HAP-1 (cell line): ENCODE measurements at regions not wholly inside any gene's neighbourhood (a gene's known extent, or its start where the extent isn't known, plus 50 kb on each side); places are given as distances from the start of the nearest gene placed in this dataset.

ENCODE experiments used
- DNase-seq, 2 experiments: peaks; one replicate each; pipeline ENCODE4 v3.0.0-alpha.2; 2016 to 2020; ENCODE audit warnings: low spot score in 2 of 2
- H3K27me3 ChIP-seq: fragments of 250-450 bp; sonication (Bioruptor Pico); 2 replicates; pipeline ENCODE4 v1.5.1; 2020; ENCODE audit warnings: low read depth, mild to moderate bottlenecking, moderate library complexity
- H3K36me3 ChIP-seq: fragments of 250-450 bp; sonication (Bioruptor Pico); replicated peaks from 2 replicates; pipeline ENCODE4 v1.5.1; 2020; ENCODE audit warnings: mild to moderate bottlenecking
- H3K4me1 ChIP-seq: fragments of 250-450 bp; sonication (Bioruptor Pico); 2 replicates; pipeline ENCODE4 v1.5.1; 2020; ENCODE audit warnings: mild to moderate bottlenecking
- H3K4me3 ChIP-seq: fragments of 250-450 bp; sonication (Bioruptor Pico); 2 replicates; pipeline ENCODE4 v1.5.1; 2020; ENCODE audit warnings: mild to moderate bottlenecking, moderate library complexity
- H3K9me3 ChIP-seq: fragments of 250-450 bp; sonication (Bioruptor Pico); 2 replicates; pipeline ENCODE4 v1.5.1; 2020; ENCODE audit warnings: mild to moderate bottlenecking, moderate library complexity
- in situ Hi-C: fragments of 300-500 bp; cut with MboI; formaldehyde crosslinking; loops from 3 replicates; pipeline ENCODE4 v1.14.3; 2020; ENCODE audit warnings: low sequenced_read_pairs, inconsistent platforms, mixed read lengths

GRCh38 chr18:24545651-24546050 lies 85.2 kb downstream of the HRH4 start:
- in situ Hi-C loops: loop anchor here (10.0 kb wide), 1 partner anchor 189 kb away; no protein-coding TSS in a partner anchor
- Histone ChIP-seq H3K4me3 (no peak overlapping the region), H3K4me1 (peaks cover 8% of the 10 kb centered on the region; the same call in 1 of the 2 replicates), H3K27me3 (no peaks in the 10 kb centered on the region), H3K9me3 (no peaks in the 10 kb centered on the region), H3K36me3 (no peaks in the 10 kb centered on the region)
- no peak for DNase-seq

- no peaks in the 10 kb centered on the region for H3K36me3 ChIP-seq
- no peaks in the 10 kb centered on the region for H3K27me3 ChIP-seq
- in situ Hi-C loops: loop anchor here (10.0 kb wide), 1 partner anchor 188 kb away; no protein-coding TSS in a partner anchor
- H3K4me1 ChIP-seq: peaks cover 8% of the 10 kb centered on the region; the same call in 1 of the 2 replicates
- no peak overlapping the region for H3K4me3 ChIP-seq
- no peak for DNase-seq
- no peaks in the 10 kb centered on the region for H3K9me3 ChIP-seq
These were observed 85.9 kb downstream of the HRH4 start for GRCh38 chr18:24546307-24546706.

- Histone ChIP-seq H3K9me3 (no peaks in the 10 kb centered on the region), H3K4me1 (peaks cover 14% of the 10 kb centered on the region), H3K36me3 (no peaks in the 10 kb centered on the region), H3K4me3 (no peak overlapping the region), H3K27me3 (no peaks in the 10 kb centered on the region)
- in situ Hi-C loops: loop anchor here (10.0 kb wide), 1 partner anchor 186 kb away; no protein-coding TSS in a partner anchor
- no peak for DNase-seq
These were observed 88.1 kb downstream of the HRH4 start for GRCh38 chr18:24548583-24548982.

GRCh38 chr18:24552218-24552617 lies 91.8 kb downstream of the HRH4 start:
- DNase-seq: no peak
- peaks cover 17% of the 10 kb centered on the region for H3K4me1 ChIP-seq
- H3K27me3 ChIP-seq: no peaks in the 10 kb centered on the region
- H3K4me3 ChIP-seq: no peak overlapping the region
- no peaks in the 10 kb centered on the region for H3K36me3 ChIP-seq
- H3K9me3 ChIP-seq: no peaks in the 10 kb centered on the region
- in situ Hi-C loops: no loop called here

- peaks cover 17% of the 10 kb centered on the region for H3K4me1 ChIP-seq
- H3K4me3 ChIP-seq: no peak overlapping the region
- H3K36me3 ChIP-seq: no peaks in the 10 kb centered on the region
- no peaks in the 10 kb centered on the region for H3K27me3 ChIP-seq
- no peaks in the 10 kb centered on the region for H3K9me3 ChIP-seq
- in situ Hi-C loops: no loop called here
- peak in 1 of 2 experiments; percentile 38 for DNase-seq
These were observed 93.3 kb downstream of the HRH4 start for GRCh38 chr18:24553571-24554285.

- H3K27me3 ChIP-seq: no peaks in the 10 kb centered on the region
- no peaks in the 10 kb centered on the region for H3K9me3 ChIP-seq
These were observed 98.0 kb downstream of the HRH4 start for GRCh38 chr18:24558403-24558802.

GRCh38 chr18:24559526-24559925 lies 99.1 kb downstream of the HRH4 start:
- no peaks in the 10 kb centered on the region for H3K36me3 ChIP-seq
- H3K4me3 ChIP-seq: no peak overlapping the region
- DNase-seq: no peak
- in situ Hi-C loops: no loop called here
- H3K9me3 ChIP-seq: no peaks in the 10 kb centered on the region
- no peaks in the 10 kb centered on the region for H3K27me3 ChIP-seq
- H3K4me1 ChIP-seq: peaks cover 10% of the 10 kb centered on the region

More at GRCh38 chr18:24558403-24558802, 98.0 kb downstream of the HRH4 start:
- Histone ChIP-seq H3K36me3 (no peaks in the 10 kb centered on the region), H3K4me1 (peaks cover 22% of the 10 kb centered on the region), H3K4me3 (no peak overlapping the region)
- no peak for DNase-seq
- in situ Hi-C loops: no loop called here

- no peaks in the 10 kb centered on the region for H3K27me3 ChIP-seq
- in situ Hi-C loops: no loop called here
- peaks cover 9% of the 10 kb centered on the region for H3K4me1 ChIP-seq
- no peaks in the 10 kb centered on the region for H3K36me3 ChIP-seq
- H3K9me3 ChIP-seq: no peaks in the 10 kb centered on the region
- DNase-seq: peak; percentile 16 to 47
- H3K4me3 ChIP-seq: no peak overlapping the region
These were observed 100.1 kb downstream of the HRH4 start for GRCh38 chr18:24560511-24560981.

- no peaks in the 10 kb centered on the region for H3K36me3 ChIP-seq
- no peaks in the 10 kb centered on the region for H3K9me3 ChIP-seq
- DNase-seq: no peak
- H3K27me3 ChIP-seq: no peaks in the 10 kb centered on the region
- in situ Hi-C loops: no loop called here
- peaks cover 9% of the 10 kb centered on the region for H3K4me1 ChIP-seq
- no peak overlapping the region for H3K4me3 ChIP-seq
These were observed 101.0 kb downstream of the HRH4 start for GRCh38 chr18:24561369-24561965.

GRCh38 chr18:24567199-24567598 lies 106.8 kb downstream of the HRH4 start:
- H3K4me3 ChIP-seq: no peak overlapping the region
- H3K9me3 ChIP-seq: no peaks in the 10 kb centered on the region
- H3K36me3 ChIP-seq: no peaks in the 10 kb centered on the region
- no peaks in the 10 kb centered on the region for H3K4me1 ChIP-seq
- no peak for DNase-seq
- in situ Hi-C loops: no loop called here
- no peaks in the 10 kb centered on the region for H3K27me3 ChIP-seq

GRCh38 chr18:24570716-24571115 lies 110.3 kb downstream of the HRH4 start:
- in situ Hi-C loops: no loop called here
- H3K36me3 ChIP-seq: no peaks in the 10 kb centered on the region
- no peaks in the 10 kb centered on the region for H3K27me3 ChIP-seq
- H3K9me3 ChIP-seq: 0 out of 2 replicates have a peak, but pooled peaks cover 5% of the 10 kb centered on the region
- H3K4me1 ChIP-seq: no peaks in the 10 kb centered on the region
- no peak for DNase-seq
- no peak overlapping the region for H3K4me3 ChIP-seq

- no peaks in the 10 kb centered on the region for H3K36me3 ChIP-seq
- peaks cover 10% of the 10 kb centered on the region for H3K4me1 ChIP-seq
- H3K9me3 ChIP-seq: no peaks in the 10 kb centered on the region
- in situ Hi-C loops: no loop called here
- DNase-seq: no peak
- no peak overlapping the region for H3K4me3 ChIP-seq
- no peaks in the 10 kb centered on the region for H3K27me3 ChIP-seq
These were observed 122.3 kb downstream of the HRH4 start for GRCh38 chr18:24582771-24583170.

- H3K4me3 ChIP-seq: no peak overlapping the region
- no peaks in the 10 kb centered on the region for H3K27me3 ChIP-seq
- H3K4me1 ChIP-seq: peaks cover 10% of the 10 kb centered on the region
- in situ Hi-C loops: no loop called here
- no peak for DNase-seq
- no peaks in the 10 kb centered on the region for H3K9me3 ChIP-seq
- no peaks in the 10 kb centered on the region for H3K36me3 ChIP-seq
These were observed 123.8 kb downstream of the HRH4 start for GRCh38 chr18:24584205-24584604.

GRCh38 chr18:24584813-24585212 lies 124.4 kb downstream of the HRH4 start:
- Histone ChIP-seq H3K27me3 (no peaks in the 10 kb centered on the region), H3K36me3 (no peaks in the 10 kb centered on the region), H3K4me1 (peaks cover 10% of the 10 kb centered on the region), H3K4me3 (no peak overlapping the region), H3K9me3 (no peaks in the 10 kb centered on the region)
- peak in 1 of 2 experiments; percentile 70 for DNase-seq
- in situ Hi-C loops: no loop called here
